LNCAP (cell line): ENCODE measurements at regions not wholly inside any gene's neighbourhood (a gene's known extent, or its start where the extent isn't known, plus 50 kb on each side); places are given as distances from the start of the nearest gene placed in this dataset.

Source experiments
- CTCF ChIP-seq: fragments of 450-650 bp; IDR thresholded peaks from 2 replicates; pipeline ENCODE4 v1.5.1; 2017; ENCODE audit warnings: mild to moderate bottlenecking

- TF ChIP-seq CTCF, result no peak
Observed at GRCh38 chr4:123945301-123945700, 548.7 kb downstream of the SPRY1 start.

- TF ChIP-seq CTCF, result no peak
Observed at GRCh38 chr4:123950530-123950929, 553.9 kb downstream of the SPRY1 start.

- no peak for TF ChIP-seq CTCF
Observed at GRCh38 chr4:123952530-123953274, 556.1 kb downstream of the SPRY1 start.

DNA sequence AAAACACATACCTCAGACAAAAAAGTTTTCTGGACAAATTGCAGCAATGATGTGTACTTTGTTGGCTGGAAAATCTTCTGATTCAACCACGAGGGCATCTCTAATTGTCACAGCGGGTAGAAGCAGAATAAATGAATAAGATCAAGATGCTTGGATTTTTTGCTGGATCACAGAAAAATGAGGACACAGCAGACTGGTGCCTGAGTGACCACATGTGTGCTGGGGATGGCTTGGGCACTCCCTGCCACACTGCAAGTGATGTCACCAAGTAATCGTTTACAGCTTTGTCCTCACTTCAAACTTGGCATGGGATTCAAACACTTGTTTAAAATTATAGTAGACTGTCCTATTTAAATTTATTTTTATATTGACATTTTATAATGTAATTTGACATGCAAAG, 557.0 kb downstream of the SPRY1 start:
- no peak for TF ChIP-seq CTCF

- TF ChIP-seq CTCF, result no peak
Observed at GRCh38 chr4:123954220-123954619, 557.6 kb downstream of the SPRY1 start.

- no peak for TF ChIP-seq CTCF
Observed at GRCh38 chr4:123955167-123955800, 558.7 kb downstream of the SPRY1 start.

- no peak for TF ChIP-seq CTCF
Observed at GRCh38 chr4:123956204-123956603, 559.6 kb downstream of the SPRY1 start.
